IMR-90 (cell line): ENCODE measurements at regions not wholly inside any gene's neighbourhood (a gene's known extent, or its start where the extent isn't known, plus 50 kb on each side); places are given as distances from the start of the nearest gene placed in this dataset.

Source experiments
- ATAC-seq: fragments of 200-7000 bp; cut with Tn5 transposase; 2 replicates; pipeline ENCODE4 v1.9.1; 2020; ENCODE audit warnings: low read depth, mild to moderate bottlenecking, moderate library complexity
- BruUV-seq: library from RNA; stranded (reverse); fragments of 400-500 nt; replicated peaks from 2 replicates; lab custom pipeline; 2021; lab: Mats Ljungman, UMichigan
- CTCF ChIA-PET: fragments of 300-600 bp; formaldehyde crosslinking; extraction: SDS; loops from one replicate; lab custom pipeline; 2021; ENCODE audit warnings: antibody characterized with exemption; lab: Yijun Ruan, JAX
- POLR2A ChIA-PET: fragments of 300-600 bp; sonication (Branson Sonifier 250); formaldehyde crosslinking; loops from one replicate; lab custom pipeline; 2022; ENCODE audit warnings: antibody characterized with exemption; ENCODE audit not compliant: unreplicated experiment; lab: Charles Lee
- DNase-seq: peaks from one replicate; pipeline ENCODE4 v3.0.0; 2013
- H2AFZ ChIP-seq: replicated peaks from 2 replicates; pipeline ENCODE3; 2013; ENCODE audit warnings: low read length, mild to moderate bottlenecking; ENCODE audit not compliant: poor library complexity
- H2AK5ac ChIP-seq: 2 replicates; pipeline ENCODE4 v1.6.1; 2013; ENCODE audit warnings: low read depth, low read length, inconsistent platforms
- H2AK9ac ChIP-seq: replicated peaks from 2 replicates; pipeline ENCODE3; 2013; ENCODE audit warnings: mild to moderate bottlenecking, low read depth, low read length, moderate library complexity; ENCODE audit not compliant: poor library complexity
- H2BK120ac ChIP-seq: 2 replicates; pipeline ENCODE4 v1.6.1; 2013; ENCODE audit warnings: low read depth, low read length, inconsistent platforms
- H2BK15ac ChIP-seq: 3 replicates; pipeline ENCODE4 v1.6.1; 2013; ENCODE audit warnings: low read depth, low read length, inconsistent platforms
- H2BK20ac ChIP-seq: 2 replicates; pipeline ENCODE4 v1.6.1; 2013; ENCODE audit warnings: low read depth, mild to moderate bottlenecking, inconsistent platforms, low read length, moderate library complexity
- H2BK5ac ChIP-seq: 2 replicates; pipeline ENCODE4 v1.6.1; 2013; ENCODE audit warnings: mild to moderate bottlenecking, low read depth, low read length, inconsistent platforms; ENCODE audit not compliant: poor library complexity, severe bottlenecking
- H3K14ac ChIP-seq: replicated peaks from 2 replicates; pipeline ENCODE4 v1.6.1; 2013; ENCODE audit warnings: low read depth, low read length, inconsistent platforms
- H3K18ac ChIP-seq: 2 replicates; pipeline ENCODE4 v1.6.1; 2013; ENCODE audit warnings: low read depth, low read length, control low read depth
- H3K23ac ChIP-seq: 2 replicates; pipeline ENCODE4 v1.6.1; 2013; ENCODE audit warnings: low read depth, low read length, inconsistent platforms
- H3K27ac ChIP-seq: 2 replicates; pipeline ENCODE4 v1.5.1; 2013; ENCODE audit warnings: mild to moderate bottlenecking, control low read depth, low read length; ENCODE audit not compliant: insufficient read depth
- H3K27me3 ChIP-seq: 2 replicates; pipeline ENCODE4 v1.6.1; 2013; ENCODE audit warnings: low read length; ENCODE audit not compliant: control insufficient read depth, insufficient read depth
- H3K36me3 ChIP-seq: 2 replicates; pipeline ENCODE4 v1.6.1; 2013; ENCODE audit warnings: low read length, mixed read lengths; ENCODE audit not compliant: control insufficient read depth, insufficient read depth
- H3K4ac ChIP-seq: 2 replicates; pipeline ENCODE4 v1.6.1; 2013; ENCODE audit warnings: low read depth, low read length, inconsistent platforms
- H3K4me1 ChIP-seq: 2 replicates; pipeline ENCODE4 v1.6.1; 2013; ENCODE audit warnings: low read length, mixed read lengths; ENCODE audit not compliant: control insufficient read depth, insufficient read depth
- H3K4me2 ChIP-seq: 2 replicates; pipeline ENCODE4 v1.6.1; 2013; ENCODE audit warnings: low read depth, mild to moderate bottlenecking, control low read depth, low read length, moderate library complexity
- H3K4me3 ChIP-seq: 2 replicates; pipeline ENCODE4 v1.5.1; 2013; ENCODE audit warnings: low read depth, mild to moderate bottlenecking, control low read depth, low read length, moderate library complexity; ENCODE audit not compliant: insufficient read depth
- H3K56ac ChIP-seq: 2 replicates; pipeline ENCODE4 v1.6.1; 2013; ENCODE audit warnings: low read length, inconsistent platforms; ENCODE audit not compliant: insufficient read depth; ENCODE audit errors: extremely low read depth
- H3K79me1 ChIP-seq, 2 experiments: 2 replicates each; pipeline ENCODE4 v1.6.1; 2013; ENCODE audit warnings: low read length in 2 of 2, inconsistent platforms in 1 of 2, low read depth in 1 of 2
- H3K9ac ChIP-seq: 2 replicates; pipeline ENCODE4 v1.6.1; 2013; ENCODE audit warnings: low read depth, low read length, control low read depth
- H3K9me1 ChIP-seq: 2 replicates; pipeline ENCODE4 v1.6.1; 2013; ENCODE audit warnings: low read length, inconsistent platforms; ENCODE audit not compliant: insufficient read depth
- H3K9me3 ChIP-seq: 2 replicates; pipeline ENCODE4 v1.6.1; 2013; ENCODE audit warnings: low read length; ENCODE audit not compliant: control insufficient read depth, insufficient read depth
- H4K20me1 ChIP-seq: 2 replicates; pipeline ENCODE4 v1.6.1; 2013; ENCODE audit warnings: low read length, inconsistent platforms; ENCODE audit not compliant: insufficient read depth
- H4K5ac ChIP-seq: 2 replicates; pipeline ENCODE4 v1.6.1; 2013; ENCODE audit warnings: mild to moderate bottlenecking, low read depth, low read length, control low read depth
- H4K8ac ChIP-seq, 2 experiments: 2 replicates each; pipeline ENCODE4 v1.6.1; 2013; ENCODE audit warnings: low read depth in 2 of 2, low read length in 2 of 2, control low read depth in 1 of 2, inconsistent platforms in 1 of 2
- H4K91ac ChIP-seq: 2 replicates; pipeline ENCODE4 v1.6.1; 2013; ENCODE audit warnings: low read depth, low read length, inconsistent platforms; ENCODE audit not compliant: insufficient read depth
- CEBPB ChIP-seq: IDR thresholded peaks from 2 replicates; pipeline ENCODE4 v1.6.1; 2012; ENCODE audit warnings: low read depth, low read length, improper control_type of control experiment
- FOS ChIP-seq: fragments of 150-350 bp; IDR thresholded peaks from 2 replicates; pipeline ENCODE4 v1.6.1; 2016; ENCODE audit warnings: low read depth, low read length
- MXI1 ChIP-seq: IDR thresholded peaks from 2 replicates; pipeline ENCODE4 v1.6.1; 2012; ENCODE audit warnings: low read depth, mild to moderate bottlenecking, low read length, moderate library complexity, borderline replicate concordance
- WGBS, 2 experiments: methylation state at CpG; one replicate each; pipeline versions ENCODE4 v1.1.5 to v1.1.7; 2013; ENCODE audit warnings: missing lambda C conversion rate in 2 of 2; ENCODE audit not compliant: insufficient read length in 1 of 2; ENCODE audit errors: extremely low coverage in 2 of 2; 5-methylcytosine and 5-hydroxymethylcytosine counted together
- dilution Hi-C: fragments of 300-500 bp; cut with HindIII; formaldehyde crosslinking; loops from one replicate; pipeline ENCODE4 v1.14.3; 2018; ENCODE audit warnings: low sequenced_read_pairs; ENCODE audit not compliant: unreplicated experiment
- in situ Hi-C: fragments of 300-500 bp; cut with MboI; formaldehyde crosslinking; loops from 3 replicates; pipeline ENCODE4 v1.14.3; 2019; ENCODE audit warnings: low sequenced_read_pairs, inconsistent platforms, mixed read lengths
- intact Hi-C: fragments of 100-400 bp; cut with micrococcal nuclease; formaldehyde crosslinking; loops from 2 replicates; pipeline ENCODE4 v1.10.0; 2022

- Histone ChIP-seq H4K5ac (no peak overlapping the region), H3K14ac (no peak overlapping the region), H3K4me2 (no peak overlapping the region), H3K27me3 (no peaks in the 10 kb centered on the region), H3K9me3 (peaks cover 31% of the 10 kb centered on the region), H3K18ac (no peak overlapping the region), H2BK120ac (no peak overlapping the region), H2AK9ac (no peak overlapping the region), H4K20me1 (no peaks in the 10 kb centered on the region), H3K36me3 (no peaks in the 10 kb centered on the region), H2BK20ac (no peak overlapping the region), H3K4ac (no peak overlapping the region), H2BK15ac (no peak overlapping the region), H3K23ac (no peak overlapping the region), H3K56ac (no peak overlapping the region), H3K4me1 (no peaks in the 10 kb centered on the region), H4K8ac (no peak overlapping the region), H4K91ac (no peak overlapping the region), H2BK5ac (no peak overlapping the region), H3K79me1 (no peaks in the 10 kb centered on the region), H2AK5ac (no peak overlapping the region), H3K4me3 (no peak overlapping the region), H3K9me1 (no peaks in the 10 kb centered on the region), H3K9ac (no peak overlapping the region), H2AFZ (no peak overlapping the region), H3K27ac (no peak overlapping the region)
- intact Hi-C loops, result no loop called here
- ChIA-PET POLR2A (no interaction called here), CTCF (no interaction called here)
- TF ChIP-seq CEBPB (no peak), FOS (no peak), MXI1 (no peak)
- BruUV-seq, result no TSS peak
- no peak for DNase-seq
- in situ Hi-C loops, result no loop called here
- no CpG with 5 or more reads among the region's 3 CpGs for WGBS, 2 experiments
- no peak for ATAC-seq
- dilution Hi-C loops, result no loop called here
These were observed 223.0 kb downstream of the AJAP1 start for GRCh38 chr1:4877426-4877825.
